ENCODE measurements at regions not wholly inside any gene's neighbourhood (a gene's known extent, or its start where the extent isn't known, plus 50 kb on each side); places are given as distances from the start of the nearest gene placed in this dataset.
"Not testable (repeated sequence)": the region's sequence is repeated elsewhere in the genome, so short reads cannot be mapped to it uniquely, and the experiment has no call there.

DNA sequence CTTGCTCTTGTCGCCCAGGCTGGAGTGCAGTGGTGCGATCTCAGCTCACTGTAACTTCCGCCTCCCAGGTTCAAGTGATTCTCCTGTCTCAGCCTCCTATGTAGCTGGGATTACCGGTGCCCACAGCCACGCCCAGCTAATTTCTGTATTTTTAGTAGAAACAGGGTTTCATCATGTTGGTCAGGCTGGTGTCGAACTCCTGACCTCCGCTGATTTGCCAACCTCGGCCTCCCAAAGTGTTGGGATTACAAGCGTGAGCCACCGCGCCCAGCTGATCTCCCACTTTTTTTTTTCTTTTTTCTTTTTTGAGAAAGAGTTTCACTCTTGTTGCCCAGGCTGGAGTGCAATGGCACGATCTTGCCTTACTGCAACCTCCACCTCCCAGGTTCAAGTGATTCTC, 517.9 kb downstream of the KCNJ18 start:
- DNase-seq; H3K36me3 ChIP-seq (ENCODE audit: low read depth); H3K4me1 ChIP-seq (replicated peaks; ENCODE audit: insufficient read depth); H4K20me1 ChIP-seq (ENCODE audit: insufficient read depth); H3K4me3 ChIP-seq; H2AFZ ChIP-seq; intact Hi-C loops (cut with micrococcal nuclease; ENCODE audit: unreplicated experiment); CTCF ChIA-PET; H3K27ac ChIP-seq; H3K79me2 ChIP-seq (ENCODE audit: low read depth); H3K4me2 ChIP-seq; BruUV-seq (replicated peaks); POLR2A ChIA-PET (ENCODE audit: unreplicated experiment); H3K9me3 ChIP-seq (ENCODE audit: insufficient read depth, low read depth); H3K9me2 ChIP-seq (ENCODE audit: insufficient read depth); H3F3A ChIP-seq (ENCODE audit: insufficient read depth, low read depth): not testable (repeated sequence)
- H3K27me3 ChIP-seq (ENCODE audit: insufficient read depth, low read depth): peaks cover 10% of the 10 kb centered on the region; the same call in 1 of the 2 replicates

DNA sequence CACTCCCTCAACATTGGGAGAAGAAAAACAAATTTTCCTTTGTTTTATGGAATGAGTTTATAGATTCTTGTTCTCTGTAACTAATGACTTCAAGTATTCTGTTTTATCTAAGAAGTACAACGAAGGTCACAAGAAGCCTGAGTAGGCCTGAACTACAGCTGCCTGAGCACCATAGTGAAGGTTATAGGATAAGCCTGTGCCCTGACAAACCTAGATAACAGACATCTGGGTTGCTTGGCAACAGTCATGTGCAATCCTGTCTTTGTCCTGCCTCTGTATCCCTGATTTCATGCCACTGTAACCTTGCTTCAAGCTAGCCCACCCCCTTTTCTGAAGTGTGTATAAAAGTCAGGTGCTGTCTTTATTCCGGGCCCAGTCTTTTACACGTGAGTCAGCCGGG, 520.8 kb downstream of the KCNJ18 start:
- H3K4me2 ChIP-seq; H3K79me2 ChIP-seq (ENCODE audit: low read depth); BruUV-seq (replicated peaks); H2AFZ ChIP-seq; H3K27ac ChIP-seq; H3K9me2 ChIP-seq (ENCODE audit: insufficient read depth); intact Hi-C loops (cut with micrococcal nuclease; ENCODE audit: unreplicated experiment); H4K20me1 ChIP-seq (ENCODE audit: insufficient read depth); H3K9me3 ChIP-seq (ENCODE audit: insufficient read depth, low read depth); CTCF ChIA-PET; H3K36me3 ChIP-seq (ENCODE audit: low read depth); H3K4me1 ChIP-seq (replicated peaks; ENCODE audit: insufficient read depth); H3K4me3 ChIP-seq; H3F3A ChIP-seq (ENCODE audit: insufficient read depth, low read depth); POLR2A ChIA-PET (ENCODE audit: unreplicated experiment); DNase-seq: not testable (repeated sequence)
- H3K27me3 ChIP-seq (ENCODE audit: insufficient read depth, low read depth): peaks cover 10% of the 10 kb centered on the region; the same call in 1 of the 2 replicates

DNA sequence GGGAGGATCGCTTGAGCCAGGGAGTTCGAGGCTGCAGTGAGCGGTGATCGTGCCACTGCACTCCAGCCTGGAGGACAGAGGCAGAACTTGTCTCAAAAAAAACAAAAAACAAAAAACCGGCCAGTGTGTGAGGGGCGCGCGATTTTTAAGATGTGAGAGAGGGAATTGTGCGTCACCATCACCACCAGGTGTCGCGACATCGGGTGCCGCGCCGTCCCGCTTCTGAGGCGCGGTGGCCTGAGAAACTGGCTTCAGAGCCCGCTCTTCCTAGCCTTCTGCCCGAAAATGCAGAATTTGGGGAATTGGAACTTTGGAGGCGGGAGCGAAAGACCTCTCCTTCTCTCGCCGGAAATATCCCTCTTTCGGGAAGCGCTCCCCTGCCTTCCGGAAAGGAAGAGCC, 524.8 kb downstream of the KCNJ18 start:
- Histone ChIP-seq H3K4me3 (no peak overlapping the region), H3K9me2 (ENCODE audit: insufficient read depth) (no peaks in the 10 kb centered on the region), H3K27ac (no peak overlapping the region), H4K20me1 (ENCODE audit: insufficient read depth) (no peaks in the 10 kb centered on the region), H2AFZ (no peak overlapping the region), H3K27me3 (ENCODE audit: insufficient read depth, low read depth) (peaks cover 11% of the 10 kb centered on the region; the same call in 1 of the 2 replicates), H3K4me2 (no peak overlapping the region), H3K4me1 (replicated peaks; ENCODE audit: insufficient read depth) (no peaks in the 10 kb centered on the region), H3K9me3 (ENCODE audit: insufficient read depth, low read depth) (no peaks in the 10 kb centered on the region), H3K79me2 (ENCODE audit: low read depth) (no peaks in the 10 kb centered on the region), H3K36me3 (ENCODE audit: low read depth) (no peaks in the 10 kb centered on the region), H3F3A (ENCODE audit: insufficient read depth, low read depth) (no peaks in the 10 kb centered on the region)
- DNase-seq: no peak
- ChIA-PET POLR2A (ENCODE audit: unreplicated experiment) (no interaction called here), CTCF (no interaction called here)
- intact Hi-C loops (cut with micrococcal nuclease; ENCODE audit: unreplicated experiment): no loop called here
- BruUV-seq (replicated peaks): no TSS peak
- TF ChIP-seq, protein P1, sequence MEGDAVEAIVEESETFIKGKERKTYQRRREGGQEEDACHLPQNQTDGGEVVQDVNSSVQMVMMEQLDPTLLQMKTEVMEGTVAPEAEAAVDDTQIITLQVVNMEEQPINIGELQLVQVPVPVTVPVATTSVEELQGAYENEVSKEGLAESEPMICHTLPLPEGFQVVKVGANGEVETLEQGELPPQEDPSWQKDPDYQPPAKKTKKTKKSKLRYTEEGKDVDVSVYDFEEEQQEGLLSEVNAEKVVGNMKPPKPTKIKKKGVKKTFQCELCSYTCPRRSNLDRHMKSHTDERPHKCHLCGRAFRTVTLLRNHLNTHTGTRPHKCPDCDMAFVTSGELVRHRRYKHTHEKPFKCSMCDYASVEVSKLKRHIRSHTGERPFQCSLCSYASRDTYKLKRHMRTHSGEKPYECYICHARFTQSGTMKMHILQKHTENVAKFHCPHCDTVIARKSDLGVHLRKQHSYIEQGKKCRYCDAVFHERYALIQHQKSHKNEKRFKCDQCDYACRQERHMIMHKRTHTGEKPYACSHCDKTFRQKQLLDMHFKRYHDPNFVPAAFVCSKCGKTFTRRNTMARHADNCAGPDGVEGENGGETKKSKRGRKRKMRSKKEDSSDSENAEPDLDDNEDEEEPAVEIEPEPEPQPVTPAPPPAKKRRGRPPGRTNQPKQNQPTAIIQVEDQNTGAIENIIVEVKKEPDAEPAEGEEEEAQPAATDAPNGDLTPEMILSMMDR (conservative IDR thresholded peaks at IDR 0.05): no peak
- TF ChIP-seq EZH2 (IDR thresholded peaks at IDR 0.05; ENCODE audit: low read depth): no peak

DNA sequence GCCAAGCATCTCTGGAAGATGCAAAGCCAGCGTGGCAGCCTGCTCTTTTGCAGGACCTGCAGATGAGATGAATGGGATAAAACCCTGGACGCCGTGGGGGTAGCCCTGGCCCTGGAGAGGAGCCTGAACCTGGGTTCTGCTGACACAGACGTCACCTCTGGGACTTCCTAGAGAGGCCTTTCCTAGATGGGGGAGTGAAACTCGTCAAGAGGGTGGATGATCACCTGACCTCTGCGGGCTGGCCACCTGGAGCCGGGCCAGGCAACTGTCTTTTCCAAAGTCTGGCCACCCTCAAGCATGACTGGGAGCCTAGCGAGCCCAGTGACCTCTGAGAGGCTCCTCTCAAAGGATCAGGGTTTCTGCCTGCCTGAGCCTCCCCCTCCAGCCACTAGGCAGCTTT, 529.0 kb downstream of the KCNJ18 start:
- ChIA-PET POLR2A (ENCODE audit: unreplicated experiment) (no interaction called here), CTCF (no interaction called here)
- BruUV-seq (replicated peaks): no TSS peak
- H3F3A ChIP-seq (ENCODE audit: insufficient read depth, low read depth): no peaks in the 10 kb centered on the region
- no peaks in the 10 kb centered on the region for H3K4me1 ChIP-seq (replicated peaks; ENCODE audit: insufficient read depth)
- H3K27ac ChIP-seq: no peak overlapping the region
- no peak overlapping the region for H3K4me3 ChIP-seq
- no peak for DNase-seq
- no peaks in the 10 kb centered on the region for H3K9me2 ChIP-seq (ENCODE audit: insufficient read depth)
- no peaks in the 10 kb centered on the region for H3K9me3 ChIP-seq (ENCODE audit: insufficient read depth, low read depth)
- peaks cover 4% of the 10 kb centered on the region; the same call in 1 of the 2 replicates for H3K27me3 ChIP-seq (ENCODE audit: insufficient read depth, low read depth)
- no peak overlapping the region for H2AFZ ChIP-seq
- H3K36me3 ChIP-seq (ENCODE audit: low read depth): no peaks in the 10 kb centered on the region
- H4K20me1 ChIP-seq (ENCODE audit: insufficient read depth): no peaks in the 10 kb centered on the region
- H3K4me2 ChIP-seq: no peak overlapping the region
- no peaks in the 10 kb centered on the region for H3K79me2 ChIP-seq (ENCODE audit: low read depth)
- intact Hi-C loops (cut with micrococcal nuclease; ENCODE audit: unreplicated experiment): no loop called here
- TF ChIP-seq EZH2 (IDR thresholded peaks at IDR 0.05; ENCODE audit: low read depth): no peak
- TF ChIP-seq, protein P1 (conservative IDR thresholded peaks at IDR 0.05): no peak

DNA sequence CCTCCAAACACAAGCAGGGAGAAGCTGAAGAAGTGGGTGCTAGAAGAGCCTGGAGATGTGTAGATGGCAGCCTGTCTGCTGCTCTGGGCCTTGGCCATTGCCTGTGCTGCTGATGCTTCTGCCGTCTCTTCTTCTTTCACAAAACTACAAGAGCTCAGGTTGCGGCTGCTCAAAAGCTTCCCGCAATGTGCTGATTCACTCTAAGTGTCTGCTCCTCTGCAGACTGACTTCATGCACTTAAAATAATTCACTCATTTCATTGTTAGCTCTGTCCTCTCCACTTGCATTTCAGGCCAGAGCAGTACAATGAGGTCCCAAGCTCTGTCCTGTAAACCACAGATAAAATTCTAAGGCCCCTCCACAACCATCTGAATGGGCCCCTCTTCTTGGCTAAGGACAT, 534.2 kb downstream of the KCNJ18 start:
- H3K4me3 ChIP-seq; H2AFZ ChIP-seq; BruUV-seq (replicated peaks); H4K20me1 ChIP-seq (ENCODE audit: insufficient read depth); H3K4me1 ChIP-seq (replicated peaks; ENCODE audit: insufficient read depth); H3K79me2 ChIP-seq (ENCODE audit: low read depth); H3F3A ChIP-seq (ENCODE audit: insufficient read depth, low read depth); H3K9me3 ChIP-seq (ENCODE audit: insufficient read depth, low read depth); DNase-seq; POLR2A ChIA-PET (ENCODE audit: unreplicated experiment); H3K4me2 ChIP-seq; intact Hi-C loops (cut with micrococcal nuclease; ENCODE audit: unreplicated experiment); H3K27ac ChIP-seq; CTCF ChIA-PET; H3K36me3 ChIP-seq (ENCODE audit: low read depth); H3K9me2 ChIP-seq (ENCODE audit: insufficient read depth); H3K27me3 ChIP-seq (ENCODE audit: insufficient read depth, low read depth): not testable (repeated sequence)

DNA sequence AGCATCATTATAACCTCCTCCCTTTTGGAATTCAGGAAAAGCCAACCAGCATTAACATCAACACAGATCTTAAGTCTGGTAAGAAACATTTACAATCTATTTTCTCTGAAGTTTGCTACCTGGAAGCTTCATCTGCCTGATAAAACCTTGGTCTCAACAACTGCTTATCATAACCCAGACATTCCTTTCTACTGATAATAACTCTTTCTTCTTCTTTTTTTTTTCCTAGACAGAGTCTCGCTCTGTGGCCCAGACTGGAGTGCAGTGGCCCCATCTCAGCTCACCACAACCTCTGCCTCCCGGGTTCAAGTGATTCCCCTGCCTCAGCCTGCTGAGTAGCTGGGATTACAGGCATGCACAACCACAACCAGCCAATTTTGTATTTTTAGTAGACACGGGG, 534.6 kb downstream of the KCNJ18 start:
- POLR2A ChIA-PET (ENCODE audit: unreplicated experiment); H3K4me1 ChIP-seq (replicated peaks; ENCODE audit: insufficient read depth); H3K27ac ChIP-seq; H3K4me3 ChIP-seq; intact Hi-C loops (cut with micrococcal nuclease; ENCODE audit: unreplicated experiment); CTCF ChIA-PET; H3K36me3 ChIP-seq (ENCODE audit: low read depth); H3F3A ChIP-seq (ENCODE audit: insufficient read depth, low read depth); H3K79me2 ChIP-seq (ENCODE audit: low read depth); BruUV-seq (replicated peaks); DNase-seq; H4K20me1 ChIP-seq (ENCODE audit: insufficient read depth); H3K9me2 ChIP-seq (ENCODE audit: insufficient read depth); H3K4me2 ChIP-seq; H3K9me3 ChIP-seq (ENCODE audit: insufficient read depth, low read depth); H3K27me3 ChIP-seq (ENCODE audit: insufficient read depth, low read depth); H2AFZ ChIP-seq: not testable (repeated sequence)
